GM20000 (cell line): ENCODE measurements at regions not wholly inside any gene's neighbourhood (a gene's known extent, or its start where the extent isn't known, plus 50 kb on each side); places are given as distances from the start of the nearest gene placed in this dataset.
"Not testable (repeated sequence)": the region's sequence is repeated elsewhere in the genome, so short reads cannot be mapped to it uniquely, and the experiment has no call there.

Experiments
- DNase-seq: peaks from one replicate; pipeline ENCODE4 v3.0.0; 2012; ENCODE audit warnings: low spot score
- CTCF ChIP-seq: IDR thresholded peaks from 2 replicates; pipeline ENCODE4 v1.5.1; 2012; ENCODE audit warnings: mild to moderate bottlenecking, control low read depth; ENCODE audit errors: extremely low read depth, missing control alignments

- no peak for TF ChIP-seq CTCF
Observed at GRCh38 chr18:46179306-46179705, 75.1 kb downstream of the HAUS1 start.

GRCh38 chr18:46182633-46183358 lies 78.6 kb downstream of the HAUS1 start:
- TF ChIP-seq CTCF: no peak

More at GRCh38 chr18:46179306-46179705, 75.1 kb downstream of the HAUS1 start:
- DNase-seq: no peak

GRCh38 chr18:46184296-46184695 lies 80.1 kb downstream of the HAUS1 start:
- DNase-seq: not testable (repeated sequence)

More at GRCh38 chr18:46182633-46183358, 78.6 kb downstream of the HAUS1 start:
- DNase-seq: no peak

- no peak for DNase-seq
- no peak for TF ChIP-seq CTCF
Observed at GRCh38 chr18:46184727-46185126, 80.5 kb downstream of the HAUS1 start.

- no peak for TF ChIP-seq CTCF
- DNase-seq: no peak
Observed at GRCh38 chr18:46190667-46191066, 86.5 kb downstream of the HAUS1 start.

- no peak for DNase-seq
- TF ChIP-seq CTCF: no peak
Observed at GRCh38 chr18:46196627-46197243, 92.5 kb downstream of the HAUS1 start.

GRCh38 chr18:46199515-46200147 lies 95.4 kb downstream of the HAUS1 start:
- no peak for TF ChIP-seq CTCF
- DNase-seq: no peak

- DNase-seq: not testable (repeated sequence)
Observed at GRCh38 chr18:46200178-46201055, 96.2 kb downstream of the HAUS1 start.
